SU-DHL-6 (cell line): ENCODE measurements at regions not wholly inside any gene's neighbourhood (a gene's known extent, or its start where the extent isn't known, plus 50 kb on each side); places are given as distances from the start of the nearest gene placed in this dataset.

Experiments
- H2AFZ ChIP-seq: fragments of 200-600 bp; sonication (generic); 2 replicates; pipeline ENCODE4 v1.6.1; 2014; ENCODE audit warnings: low read depth, mild to moderate bottlenecking, moderate library complexity, mixed read lengths, antibody characterized with exemption, low read length; ENCODE audit not compliant: severe bottlenecking
- H3F3A ChIP-seq: fragments of 200-600 bp; shearing (Covaris generic); 2 replicates; pipeline ENCODE4 v1.6.0; 2016; ENCODE audit warnings: antibody characterized with exemption, mild to moderate bottlenecking; ENCODE audit not compliant: insufficient read depth
- H3K27ac ChIP-seq: fragments of 200-600 bp; sonication (generic); 2 replicates; pipeline ENCODE4 v1.5.1; 2016; ENCODE audit warnings: low read depth, mild to moderate bottlenecking, low read length, moderate library complexity, mixed read lengths
- H3K27me3 ChIP-seq: fragments of 200-600 bp; sonication (generic), shearing (Covaris generic); 2 replicates; pipeline ENCODE4 v1.6.0; 2014; ENCODE audit warnings: mild to moderate bottlenecking, low read length
- H3K36me3 ChIP-seq: fragments of 200-600 bp; sonication (generic); 2 replicates; pipeline ENCODE4 v1.6.1; 2014; ENCODE audit warnings: mild to moderate bottlenecking, low read length, mixed read lengths
- H3K4me2 ChIP-seq: fragments of 300-600, 200-600 bp; shearing (Covaris generic), sonication (generic); 2 replicates; pipeline ENCODE4 v1.6.0; 2014; ENCODE audit warnings: low read length, low read depth, mild to moderate bottlenecking; ENCODE audit not compliant: poor library complexity, severe bottlenecking
- H3K4me3 ChIP-seq: fragments of 200-600 bp; sonication (generic); 2 replicates; pipeline ENCODE4 v1.5.1; 2014; ENCODE audit warnings: antibody characterized with exemption, low read length, mild to moderate bottlenecking, mixed read lengths; ENCODE audit not compliant: insufficient read depth, poor library complexity, severe bottlenecking
- H3K79me2 ChIP-seq: fragments of 200-600 bp; sonication (generic); 2 replicates; pipeline ENCODE4 v1.6.1; 2014; ENCODE audit warnings: mild to moderate bottlenecking, low read length, moderate library complexity; ENCODE audit not compliant: insufficient read depth
- H3K9ac ChIP-seq: fragments of 200-600 bp; sonication (generic); 2 replicates; pipeline ENCODE4 v1.7.0; 2014; ENCODE audit warnings: mild to moderate bottlenecking, low read length
- H3K9me2 ChIP-seq: fragments of 200-600 bp; sonication (generic); replicated peaks from 2 replicates; pipeline ENCODE4 v1.6.1; 2014; ENCODE audit warnings: low read length; ENCODE audit not compliant: insufficient read depth
- H3K9me3 ChIP-seq: fragments of 200-600 bp; sonication (generic); 2 replicates; pipeline ENCODE4 v1.6.1; 2014; ENCODE audit warnings: low read length, mixed read lengths; ENCODE audit not compliant: insufficient read depth
- H4K20me1 ChIP-seq: fragments of 200-600 bp; sonication (generic); 2 replicates; pipeline ENCODE4 v1.6.1; 2014; ENCODE audit warnings: low read depth, mild to moderate bottlenecking, antibody characterized with exemption, low read length, moderate library complexity, mixed read lengths
- EZH2phosphoT487 ChIP-seq: fragments of 200-600 bp; sonication (generic), shearing (Covaris generic); conservative IDR thresholded peaks from 2 replicates; pipeline ENCODE4 v1.6.1; 2018; ENCODE audit warnings: mild to moderate bottlenecking, antibody characterized with exemption, low read length, moderate library complexity, mixed read lengths
- TF ChIP-seq, protein P1 (sequence below): fragments of 200-600 bp; sonication (generic); IDR thresholded peaks from one replicate; pipeline ENCODE4 v1.5.1; 2017; ENCODE audit warnings: antibody characterized with exemption, mild to moderate bottlenecking, low read length, moderate library complexity; ENCODE audit not compliant: insufficient read depth, poor library complexity, severe bottlenecking

DNA sequence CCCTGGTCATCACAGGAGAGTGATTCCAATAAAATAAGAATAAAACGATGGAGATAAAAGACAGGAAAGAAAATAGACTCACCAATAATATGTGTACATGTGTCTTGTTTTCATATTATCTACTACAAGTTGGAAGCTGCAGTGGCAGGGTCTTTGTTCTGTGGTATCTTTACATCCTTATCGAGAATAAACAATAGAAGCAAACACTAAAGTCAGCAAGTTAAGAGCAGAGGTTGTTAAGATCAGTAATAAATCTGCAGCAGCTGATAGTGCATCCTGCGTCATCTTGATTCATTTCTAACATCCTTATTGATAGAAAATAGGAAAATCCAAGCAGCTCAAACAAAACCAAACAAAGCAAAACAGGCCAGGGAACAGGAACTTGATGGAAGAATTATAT, 107.4 kb downstream of the RPS29 start:
- Histone ChIP-seq H4K20me1 (no peaks in the 10 kb centered on the region), H3K36me3 (no peaks in the 10 kb centered on the region), H3K27ac (no peak overlapping the region), H3K4me3 (no peak overlapping the region), H3K4me2 (no peak overlapping the region), H3K9me3 (no peaks in the 10 kb centered on the region), H3K79me2 (no peaks in the 10 kb centered on the region), H3K9ac (no peak overlapping the region), H3F3A (no peaks in the 10 kb centered on the region), H2AFZ (no peak overlapping the region), H3K9me2 (no peaks in the 10 kb centered on the region), H3K27me3 (no peaks in the 10 kb centered on the region)
- TF ChIP-seq, protein P1, sequence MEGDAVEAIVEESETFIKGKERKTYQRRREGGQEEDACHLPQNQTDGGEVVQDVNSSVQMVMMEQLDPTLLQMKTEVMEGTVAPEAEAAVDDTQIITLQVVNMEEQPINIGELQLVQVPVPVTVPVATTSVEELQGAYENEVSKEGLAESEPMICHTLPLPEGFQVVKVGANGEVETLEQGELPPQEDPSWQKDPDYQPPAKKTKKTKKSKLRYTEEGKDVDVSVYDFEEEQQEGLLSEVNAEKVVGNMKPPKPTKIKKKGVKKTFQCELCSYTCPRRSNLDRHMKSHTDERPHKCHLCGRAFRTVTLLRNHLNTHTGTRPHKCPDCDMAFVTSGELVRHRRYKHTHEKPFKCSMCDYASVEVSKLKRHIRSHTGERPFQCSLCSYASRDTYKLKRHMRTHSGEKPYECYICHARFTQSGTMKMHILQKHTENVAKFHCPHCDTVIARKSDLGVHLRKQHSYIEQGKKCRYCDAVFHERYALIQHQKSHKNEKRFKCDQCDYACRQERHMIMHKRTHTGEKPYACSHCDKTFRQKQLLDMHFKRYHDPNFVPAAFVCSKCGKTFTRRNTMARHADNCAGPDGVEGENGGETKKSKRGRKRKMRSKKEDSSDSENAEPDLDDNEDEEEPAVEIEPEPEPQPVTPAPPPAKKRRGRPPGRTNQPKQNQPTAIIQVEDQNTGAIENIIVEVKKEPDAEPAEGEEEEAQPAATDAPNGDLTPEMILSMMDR: no peak
- no peak for TF ChIP-seq EZH2phosphoT487

DNA sequence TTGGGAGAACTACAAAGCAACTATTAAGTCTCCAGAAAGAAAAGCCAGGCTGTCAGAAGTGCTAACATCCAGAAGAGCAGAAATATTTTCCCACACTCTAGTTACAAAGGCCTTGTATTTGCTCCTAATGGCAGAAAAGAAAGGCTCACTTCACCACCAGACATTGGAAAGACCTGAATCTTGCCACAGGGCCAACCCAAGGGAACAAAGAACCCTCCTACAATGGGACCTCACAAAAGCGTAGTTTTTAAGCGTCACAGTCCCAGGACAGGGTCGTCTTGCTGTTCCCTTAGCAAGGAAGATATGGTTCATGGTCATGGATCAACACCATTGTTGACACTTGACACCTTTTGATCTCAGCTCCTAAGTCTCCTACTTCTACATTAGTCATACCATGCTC, 119.1 kb downstream of the RPS29 start:
- Histone ChIP-seq H3K79me2 (no peaks in the 10 kb centered on the region), H3F3A (no peaks in the 10 kb centered on the region), H3K36me3 (no peaks in the 10 kb centered on the region), H3K4me3 (no peak overlapping the region), H3K27me3 (no peaks in the 10 kb centered on the region), H3K4me2 (no peak overlapping the region), H3K9me3 (no peaks in the 10 kb centered on the region), H2AFZ (no peak overlapping the region), H4K20me1 (no peaks in the 10 kb centered on the region), H3K9me2 (no peaks in the 10 kb centered on the region), H3K27ac (no peak overlapping the region), H3K9ac (no peak overlapping the region)
- TF ChIP-seq, protein P1: no peak
- no peak for TF ChIP-seq EZH2phosphoT487

DNA sequence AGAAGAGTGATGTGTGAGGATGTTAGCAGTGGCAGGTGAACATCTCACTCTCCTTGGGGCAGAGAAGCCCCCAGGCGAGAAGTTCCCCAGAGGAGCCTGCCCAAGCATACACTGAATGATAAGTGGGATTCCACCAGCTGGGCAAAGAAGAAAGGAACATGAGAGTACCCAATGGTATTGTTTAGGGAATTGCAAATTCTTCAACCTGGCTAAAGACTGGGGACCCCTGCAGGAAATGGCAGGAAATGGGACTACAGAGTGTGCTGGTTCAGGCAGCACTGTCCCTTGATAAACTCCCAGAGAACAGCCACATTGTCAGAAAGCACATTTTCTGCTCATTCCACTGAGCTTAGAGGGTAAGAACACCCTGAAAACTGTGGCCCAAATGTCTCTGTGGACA, 121.3 kb downstream of the RPS29 start:
- no peaks in the 10 kb centered on the region for H3K36me3 ChIP-seq
- H2AFZ ChIP-seq: no peak overlapping the region
- H3K27me3 ChIP-seq: no peaks in the 10 kb centered on the region
- H3K27ac ChIP-seq: no peak overlapping the region
- H3K9ac ChIP-seq: no peak overlapping the region
- no peaks in the 10 kb centered on the region for H3K9me3 ChIP-seq
- H4K20me1 ChIP-seq: no peaks in the 10 kb centered on the region
- no peak for TF ChIP-seq EZH2phosphoT487
- TF ChIP-seq, protein P1: no peak
- no peak overlapping the region for H3K4me3 ChIP-seq
- H3K79me2 ChIP-seq: no peaks in the 10 kb centered on the region
- no peaks in the 10 kb centered on the region for H3F3A ChIP-seq
- H3K9me2 ChIP-seq: no peaks in the 10 kb centered on the region
- H3K4me2 ChIP-seq: no peak overlapping the region
